ENCODE measurements at regions not wholly inside any gene's neighbourhood (a gene's known extent, or its start where the extent isn't known, plus 50 kb on each side); places are given as distances from the start of the nearest gene placed in this dataset.

- H3K4me1 ChIP-seq (ENCODE audit: low read depth): no peaks in the 10 kb centered on the region
- no peak overlapping the region for H3K4me3 ChIP-seq
- H3K36me3 ChIP-seq (ENCODE audit: low read depth): no peaks in the 10 kb centered on the region
- ATAC-seq (no peak), DNase-seq (no peak)
- H3K9me3 ChIP-seq: no peaks in the 10 kb centered on the region
- TF ChIP-seq CTCF (IDR thresholded peaks at IDR 0.05): no peak
- intact Hi-C loops (cut with DNase I, micrococcal nuclease): no loop called here
These were observed 719.0 kb upstream of the ZNF385D start for GRCh38 chr3:22469995-22470394.

GRCh38 chr3:22471557-22471956, 720.5 kb upstream of the ZNF385D start:
- ATAC-seq (no peak), DNase-seq (no peak)
- intact Hi-C loops (cut with DNase I, micrococcal nuclease): no loop called here
- Histone ChIP-seq H3K9me3 (no peaks in the 10 kb centered on the region), H3K4me1 (ENCODE audit: low read depth) (no peaks in the 10 kb centered on the region), H3K4me3 (no peak overlapping the region), H3K36me3 (ENCODE audit: low read depth) (no peaks in the 10 kb centered on the region)
- no peak for TF ChIP-seq CTCF (IDR thresholded peaks at IDR 0.05)

- intact Hi-C loops (cut with DNase I, micrococcal nuclease): no loop called here
- Histone ChIP-seq H3K36me3 (ENCODE audit: low read depth) (no peaks in the 10 kb centered on the region), H3K4me1 (ENCODE audit: low read depth) (no peaks in the 10 kb centered on the region), H3K9me3 (no peaks in the 10 kb centered on the region), H3K4me3 (no peak overlapping the region)
- no peak for ATAC-seq
- no peak for TF ChIP-seq CTCF (IDR thresholded peaks at IDR 0.05)
- no peak for DNase-seq
These were observed 723.9 kb upstream of the ZNF385D start for GRCh38 chr3:22474706-22475445.

- no peaks in the 10 kb centered on the region for H3K4me1 ChIP-seq (ENCODE audit: low read depth)
- H3K9me3 ChIP-seq: no peaks in the 10 kb centered on the region
- no peak for DNase-seq
- H3K36me3 ChIP-seq (ENCODE audit: low read depth): no peaks in the 10 kb centered on the region
- no peak for TF ChIP-seq CTCF (IDR thresholded peaks at IDR 0.05)
- intact Hi-C loops (cut with DNase I, micrococcal nuclease): no loop called here
- ATAC-seq: no peak
- no peak overlapping the region for H3K4me3 ChIP-seq
These were observed 724.7 kb upstream of the ZNF385D start for GRCh38 chr3:22475665-22476240.

- Histone ChIP-seq H3K36me3 (ENCODE audit: low read depth) (no peaks in the 10 kb centered on the region), H3K4me1 (ENCODE audit: low read depth) (no peaks in the 10 kb centered on the region), H3K9me3 (no peaks in the 10 kb centered on the region), H3K4me3 (no peak overlapping the region)
- no peak for TF ChIP-seq CTCF (IDR thresholded peaks at IDR 0.05)
- intact Hi-C loops (cut with DNase I, micrococcal nuclease): no loop called here
- ATAC-seq (no peak), DNase-seq (no peak)
These were observed 726.0 kb upstream of the ZNF385D start for GRCh38 chr3:22476976-22477375.

Measured in mucosa of descending colon (tissue), 3 donors.